ENCODE measurements at regions not wholly inside any gene's neighbourhood (a gene's known extent, or its start where the extent isn't known, plus 50 kb on each side); places are given as distances from the start of the nearest gene placed in this dataset.

- no peak overlapping the region for H3K27ac ChIP-seq (replicated peaks in 1 of 4)
- intact Hi-C loops (cut with DNase I): no loop called here
- H3K4me1 ChIP-seq: no peaks in the 10 kb centered on the region
- TF ChIP-seq POLR2AphosphoS5 (IDR thresholded peaks at IDR 0.05) (no peak), POLR2A (IDR thresholded peaks at IDR 0.05; ENCODE audit: low read depth) (no peak), EP300 (IDR thresholded peaks at IDR 0.05) (no peak), CTCF (IDR thresholded peaks at IDR 0.05) (no peak)
- no peaks in the 10 kb centered on the region for H3K9me3 ChIP-seq
- no peaks in the 10 kb centered on the region for H3K27me3 ChIP-seq
- DNase-seq (ENCODE audit: extremely low spot score): no peak
- WGBS: 63% methylated on average over 1 of the region's 1 CpG
- no peak overlapping the region for H3K4me3 ChIP-seq
- no peaks in the 10 kb centered on the region for H3K36me3 ChIP-seq
Measured at GRCh38 chr4:141457653-141458052, 178.7 kb upstream of the IL15 start.

GRCh38 chr4:141458501-141458900 is 177.9 kb upstream of the IL15 start:
- Histone ChIP-seq H3K27ac (replicated peaks in 1 of 4) (no peak overlapping the region), H3K4me3 (no peak overlapping the region), H3K9me3 (no peaks in the 10 kb centered on the region), H3K36me3 (no peaks in the 10 kb centered on the region), H3K27me3 (no peaks in the 10 kb centered on the region), H3K4me1 (no peaks in the 10 kb centered on the region)
- intact Hi-C loops (cut with DNase I): no loop called here
- no peak for DNase-seq (ENCODE audit: extremely low spot score)
- 62% methylated on average over 3 of the region's 3 CpGs for WGBS
- TF ChIP-seq CTCF (IDR thresholded peaks at IDR 0.05) (no peak), EP300 (IDR thresholded peaks at IDR 0.05) (no peak), POLR2AphosphoS5 (IDR thresholded peaks at IDR 0.05) (no peak), POLR2A (IDR thresholded peaks at IDR 0.05; ENCODE audit: low read depth) (no peak)

GRCh38 chr4:141459020-141459419 is 177.4 kb upstream of the IL15 start:
- intact Hi-C loops (cut with DNase I): no loop called here
- no peak overlapping the region for H3K4me3 ChIP-seq
- no peaks in the 10 kb centered on the region for H3K4me1 ChIP-seq
- no peaks in the 10 kb centered on the region for H3K36me3 ChIP-seq
- H3K9me3 ChIP-seq: no peaks in the 10 kb centered on the region
- WGBS: 97% methylated on average over 1 of the region's 1 CpG
- TF ChIP-seq EP300 (IDR thresholded peaks at IDR 0.05) (no peak), POLR2AphosphoS5 (IDR thresholded peaks at IDR 0.05) (no peak), CTCF (IDR thresholded peaks at IDR 0.05) (no peak), POLR2A (IDR thresholded peaks at IDR 0.05; ENCODE audit: low read depth) (no peak)
- H3K27me3 ChIP-seq: no peaks in the 10 kb centered on the region
- no peak overlapping the region for H3K27ac ChIP-seq (replicated peaks in 1 of 4)
- DNase-seq (ENCODE audit: extremely low spot score): no peak

GRCh38 chr4:141462361-141462760 is 174.0 kb upstream of the IL15 start:
- no peaks in the 10 kb centered on the region for H3K4me1 ChIP-seq
- H3K27me3 ChIP-seq: no peaks in the 10 kb centered on the region
- intact Hi-C loops (cut with DNase I): no loop called here
- no peak for DNase-seq (ENCODE audit: extremely low spot score)
- no peak overlapping the region for H3K4me3 ChIP-seq
- no peaks in the 10 kb centered on the region for H3K36me3 ChIP-seq
- TF ChIP-seq POLR2A (IDR thresholded peaks at IDR 0.05; ENCODE audit: low read depth) (no peak), CTCF (IDR thresholded peaks at IDR 0.05) (no peak), POLR2AphosphoS5 (IDR thresholded peaks at IDR 0.05) (no peak), EP300 (IDR thresholded peaks at IDR 0.05) (no peak)
- no peak overlapping the region for H3K27ac ChIP-seq (replicated peaks in 1 of 4)
- no peaks in the 10 kb centered on the region for H3K9me3 ChIP-seq
- 88% methylated on average over 2 of the region's 2 CpGs for WGBS

GRCh38 chr4:141463678-141464077 is 172.7 kb upstream of the IL15 start:
- H3K9me3 ChIP-seq: no peaks in the 10 kb centered on the region
- no peak overlapping the region for H3K27ac ChIP-seq (replicated peaks in 1 of 4)
- H3K36me3 ChIP-seq: no peaks in the 10 kb centered on the region
- no peaks in the 10 kb centered on the region for H3K27me3 ChIP-seq
- TF ChIP-seq POLR2A (IDR thresholded peaks at IDR 0.05; ENCODE audit: low read depth) (no peak), CTCF (IDR thresholded peaks at IDR 0.05) (no peak), EP300 (IDR thresholded peaks at IDR 0.05) (no peak)
- 61% methylated on average over 2 of the region's 2 CpGs for WGBS
- no peak for DNase-seq (ENCODE audit: extremely low spot score)
- no peaks in the 10 kb centered on the region for H3K4me1 ChIP-seq
- intact Hi-C loops (cut with DNase I): no loop called here
- H3K4me3 ChIP-seq: no peak overlapping the region
